HCT116 (cell line): ENCODE measurements at regions not wholly inside any gene's neighbourhood (a gene's known extent, or its start where the extent isn't known, plus 50 kb on each side); places are given as distances from the start of the nearest gene placed in this dataset.

Experiments
- ATAC-seq: fragments of 200-7000 bp; cut with Tn5 transposase; 2 replicates; pipeline ENCODE4 v1.9.1; 2020; ENCODE audit warnings: mild to moderate bottlenecking, moderate library complexity
- BruUV-seq: library from RNA; stranded (reverse); fragments of 400-500 nt; replicated peaks from 2 replicates; lab custom pipeline; 2021; lab: Mats Ljungman, UMichigan
- CTCF ChIA-PET: fragments of 300-600 bp; sonication (Branson Sonifier 250); formaldehyde crosslinking; loops from one replicate; lab custom pipeline; 2021; ENCODE audit warnings: antibody characterized with exemption; lab: Charles Lee
- POLR2A ChIA-PET: fragments of 300-600, 350-600 bp; sonication (Branson Sonifier 250); formaldehyde crosslinking; loops from one replicate; lab custom pipeline; 2021; ENCODE audit warnings: antibody characterized with exemption; lab: Charles Lee
- RAD21 ChIA-PET, 2 experiments: fragments of 300-600 bp; sonication (Branson Sonifier 250); formaldehyde crosslinking; loops; one replicate each; lab custom pipeline; 2023; ENCODE audit warnings: low total read pairs in 2 of 2; ENCODE audit not compliant: uncharacterized antibody in 2 of 2, unreplicated experiment in 2 of 2, low non-redundant PET in 1 of 2; lab: Charles Lee
- DNase-seq: peaks from one replicate; pipeline ENCODE4 v3.0.0-alpha.2; 2010; ENCODE audit warnings: low read depth, low spot score
- H2AFZ ChIP-seq: fragments of 200-600 bp; shearing (Covaris generic), sonication (generic); 2 replicates; pipeline ENCODE4 v1.6.1; 2017; ENCODE audit warnings: low read depth, mixed run types, mixed read lengths, antibody characterized with exemption, low read length; ENCODE audit not compliant: poor library complexity, severe bottlenecking
- H3K27ac ChIP-seq: 2 replicates; pipeline ENCODE4 v1.5.1; 2012; ENCODE audit warnings: low read depth, low read length
- H3K27me3 ChIP-seq: fragments of 200-600 bp; sonication (generic); 2 replicates; pipeline ENCODE4 v1.6.1; 2016; ENCODE audit warnings: mixed run types, low read length, mixed read lengths; ENCODE audit not compliant: insufficient read depth
- H3K36me3 ChIP-seq, 2 experiments: fragments of 200-500 bp in 1 of 2; fragments of 200-600 bp in 1 of 2; sonication (Bioruptor generic) in 1 of 2; sonication (generic) in 1 of 2; 2 replicates each; pipeline versions ENCODE4 v1.5.1 to v1.6.1; 2014 to 2016; ENCODE audit warnings: low read length in 2 of 2, inconsistent platforms in 1 of 2, mixed read lengths in 1 of 2, mixed run types in 1 of 2; ENCODE audit not compliant: insufficient read depth in 2 of 2, control insufficient read depth in 1 of 2
- H3K4me1 ChIP-seq, 2 experiments: fragments of 200-600 bp in 1 of 2; sonication (generic) in 1 of 2; 2 replicates each; pipeline versions ENCODE4 v1.5.1 to v1.6.1; 2012 to 2017; ENCODE audit warnings: low read length in 2 of 2, inconsistent platforms in 1 of 2, mild to moderate bottlenecking in 1 of 2, mixed read lengths in 1 of 2, mixed run types in 1 of 2, moderate library complexity in 1 of 2; ENCODE audit not compliant: insufficient read depth in 2 of 2, control insufficient read depth in 1 of 2
- H3K4me2 ChIP-seq: fragments of 200-600 bp; sonication (generic); 2 replicates; pipeline ENCODE4 v1.6.1; 2017; ENCODE audit warnings: mixed run types, low read length, mixed read lengths
- H3K4me3 ChIP-seq, 2 experiments: fragments of 200-600 bp in 1 of 2; sonication (generic) in 1 of 2; replicated peaks in 1 of 2; 2 replicates each; pipeline ENCODE4 v1.5.1; 2011 to 2016; ENCODE audit warnings: low read length in 2 of 2, control low read depth in 1 of 2, low read depth in 1 of 2, mild to moderate bottlenecking in 1 of 2, mixed read lengths in 1 of 2, mixed run types in 1 of 2
- H3K79me2 ChIP-seq: fragments of 200-600 bp; sonication (generic); 2 replicates; pipeline ENCODE4 v1.6.1; 2017; ENCODE audit warnings: mild to moderate bottlenecking, mixed run types, low read length, moderate library complexity, mixed read lengths; ENCODE audit not compliant: insufficient read depth
- H3K9ac ChIP-seq: fragments of 200-600 bp; sonication (generic); 2 replicates; pipeline ENCODE4 v1.6.1; 2016; ENCODE audit warnings: low read length, mixed read lengths
- H3K9me2 ChIP-seq: fragments of 200-600 bp; sonication (generic), shearing (Covaris generic); 2 replicates; pipeline ENCODE4 v1.6.1; 2017; ENCODE audit warnings: mixed run types, mild to moderate bottlenecking, moderate library complexity; ENCODE audit not compliant: insufficient read depth
- H3K9me3 ChIP-seq, 2 experiments: fragments of 200-500 bp in 1 of 2; fragments of 200-600 bp in 1 of 2; sonication (Bioruptor generic) in 1 of 2; sonication (generic) in 1 of 2; 2 replicates each; pipeline ENCODE4 v1.6.1; 2014 to 2017; ENCODE audit warnings: low read length in 2 of 2, mixed read lengths in 2 of 2, inconsistent platforms in 1 of 2, low read depth in 1 of 2, mild to moderate bottlenecking in 1 of 2, mixed run types in 1 of 2, moderate library complexity in 1 of 2; ENCODE audit not compliant: control insufficient read depth in 1 of 2, insufficient read depth in 1 of 2
- H4K20me1 ChIP-seq: fragments of 200-600 bp; sonication (generic), shearing (Covaris generic); 2 replicates; pipeline ENCODE4 v1.6.1; 2017; ENCODE audit warnings: mixed run types, mild to moderate bottlenecking, moderate library complexity; ENCODE audit not compliant: insufficient read depth
- ATF3 ChIP-seq: IDR thresholded peaks from 2 replicates; pipeline ENCODE4 v1.6.1; 2012
- CEBPB ChIP-seq: IDR thresholded peaks from 2 replicates; pipeline ENCODE4 v1.6.1; 2012; ENCODE audit warnings: low read depth
- CTCF ChIP-seq, 3 experiments: fragments of 200-600 bp in 1 of 3; sonication (generic) in 1 of 3; IDR thresholded peaks in 2 of 3; conservative IDR thresholded peaks in 1 of 3; 2 replicates each; pipeline ENCODE4 v1.5.1; 2012 to 2017; ENCODE audit warnings: low read depth in 2 of 3, low read length in 2 of 3, antibody characterized with exemption in 1 of 3, borderline replicate concordance in 1 of 3, control low read depth in 1 of 3, mild to moderate bottlenecking in 1 of 3, mixed read lengths in 1 of 3, mixed run types in 1 of 3, moderate library complexity in 1 of 3; ENCODE audit not compliant: insufficient read depth in 1 of 3
- ELF1 ChIP-seq: IDR thresholded peaks from 2 replicates; pipeline ENCODE4 v1.6.1; 2012; ENCODE audit warnings: low read depth, borderline replicate concordance
- EZH2 ChIP-seq: fragments of 200-600 bp; sonication (generic); IDR thresholded peaks from 2 replicates; pipeline ENCODE4 v1.6.1; 2017; ENCODE audit warnings: antibody characterized with exemption, mixed run types
- EZH2phosphoT487 ChIP-seq: fragments of 200-600 bp; IDR thresholded peaks from 2 replicates; pipeline ENCODE4 v1.6.1; 2018; ENCODE audit warnings: antibody characterized with exemption, borderline replicate concordance
- JUND ChIP-seq: IDR thresholded peaks from 2 replicates; pipeline ENCODE4 v1.6.1; 2012
- MAX ChIP-seq: IDR thresholded peaks from 2 replicates; pipeline ENCODE4 v1.6.1; 2012
- POLR2A ChIP-seq: IDR thresholded peaks from 2 replicates; pipeline ENCODE4 v1.7.0; 2011; ENCODE audit warnings: borderline replicate concordance; ENCODE audit not compliant: insufficient read depth, insufficient read length; ENCODE audit errors: extremely low read depth
- POLR2AphosphoS5 ChIP-seq: IDR thresholded peaks from 2 replicates; pipeline ENCODE4 v1.6.1; 2011; ENCODE audit warnings: mild to moderate bottlenecking, low read depth, low read length, moderate library complexity
- RAD21 ChIP-seq: IDR thresholded peaks from 2 replicates; pipeline ENCODE4 v1.6.1; 2012; ENCODE audit warnings: low read depth, mild to moderate bottlenecking
- REST ChIP-seq: IDR thresholded peaks from 2 replicates; pipeline ENCODE4 v1.6.1; 2012; ENCODE audit warnings: low read depth
- SIN3A ChIP-seq: IDR thresholded peaks from 2 replicates; pipeline ENCODE4 v1.6.1; 2012; ENCODE audit warnings: low read depth
- SP1 ChIP-seq: IDR thresholded peaks from 2 replicates; pipeline ENCODE4 v1.6.1; 2012; ENCODE audit warnings: low read depth
- SRF ChIP-seq: IDR thresholded peaks from 2 replicates; pipeline ENCODE4 v1.6.1; 2012; ENCODE audit warnings: low read depth
- YY1 ChIP-seq: IDR thresholded peaks from 2 replicates; pipeline ENCODE4 v1.6.1; 2011; ENCODE audit warnings: low read length, low read depth, moderate library complexity, mild to moderate bottlenecking; ENCODE audit not compliant: insufficient replicate concordance; ENCODE audit errors: extremely low read depth
- ZBTB33 ChIP-seq: IDR thresholded peaks from 2 replicates; pipeline ENCODE4 v1.6.1; 2011; ENCODE audit warnings: mild to moderate bottlenecking, low read length, moderate library complexity; ENCODE audit not compliant: insufficient replicate concordance; ENCODE audit errors: extremely low read depth
- ZFX ChIP-seq: fragments of 450-650 bp; IDR thresholded peaks from 2 replicates; pipeline ENCODE4 v1.6.1; 2017
- ZNF274 ChIP-seq: fragments of 200-500 bp; sonication (Bioruptor generic); IDR thresholded peaks from 2 replicates; pipeline ENCODE4 v1.6.1; 2014; ENCODE audit warnings: mild to moderate bottlenecking, low read depth, low read length, inconsistent platforms
- intact Hi-C: fragments of 100-400 bp; cut with micrococcal nuclease; formaldehyde crosslinking; loops from 2 replicates; pipeline ENCODE4 v1.10.0; 2022

GRCh38 chr4:18214411-18215055 lies 193.0 kb upstream of the LCORL start:
- ATAC-seq (no peak), DNase-seq (no peak)
- Histone ChIP-seq H3K4me1 (no peaks in the 10 kb centered on the region), H3K27ac (no peak overlapping the region), H3K9me3 (no peaks in the 10 kb centered on the region), H2AFZ (no peak overlapping the region), H3K27me3 (0 out of 2 replicates have a peak, but pooled peaks cover under 1% of the 10 kb centered on the region), H3K4me3 (no peak overlapping the region), H3K79me2 (no peaks in the 10 kb centered on the region), H4K20me1 (no peaks in the 10 kb centered on the region), H3K36me3 (no peaks in the 10 kb centered on the region), H3K4me2 (no peak overlapping the region), H3K9me2 (no peaks in the 10 kb centered on the region), H3K9ac (no peak overlapping the region)
- POLR2A ChIA-PET: no interaction called here
- no peak for TF ChIP-seq CEBPB
- no peak for TF ChIP-seq CTCF (IDR thresholded peaks at IDR 0.05 in 2 of 3, conservative IDR thresholded peaks at IDR 0.05 in 1 of 3; ENCODE audit: borderline replicate concordance in 1 of 3, insufficient read depth in 1 of 3, low read depth in 2 of 3, low read length in 2 of 3)
- TF ChIP-seq JUND: no peak
- no peak for TF ChIP-seq SP1
- no peak for TF ChIP-seq ZNF274
- no peak for TF ChIP-seq ZBTB33
- TF ChIP-seq POLR2A: no peak
- TF ChIP-seq YY1: no peak
- no peak for TF ChIP-seq ZFX
- TF ChIP-seq EZH2phosphoT487: no peak
- TF ChIP-seq MAX: no peak
- no peak for TF ChIP-seq ELF1
- TF ChIP-seq SIN3A: no peak
- no peak for TF ChIP-seq SRF
- TF ChIP-seq RAD21: no peak
- no peak for TF ChIP-seq REST
- TF ChIP-seq EZH2: no peak
- TF ChIP-seq ATF3: no peak
- no peak for TF ChIP-seq POLR2AphosphoS5
- intact Hi-C loops: no loop called here
- RAD21 ChIA-PET: no interaction called here
- CTCF ChIA-PET: no interaction called here
- BruUV-seq: no TSS peak
